T-helper 9 cell (primary cell): ENCODE measurements at regions not wholly inside any gene's neighbourhood (a gene's known extent, or its start where the extent isn't known, plus 50 kb on each side); places are given as distances from the start of the nearest gene placed in this dataset.

Experiments
- DNase-seq: peaks from one replicate; pipeline ENCODE4 v3.0.0-alpha.2; 2020

- no peak for DNase-seq
Measured at GRCh38 chr12:130017591-130018449, 114.0 kb upstream of the TMEM132D start.

- DNase-seq: no peak
Measured at GRCh38 chr12:130018614-130019013, 114.8 kb upstream of the TMEM132D start.

- DNase-seq: no peak
Measured at GRCh38 chr12:130026608-130027176, 122.9 kb upstream of the TMEM132D start.

- no peak for DNase-seq
Measured at GRCh38 chr12:130027798-130028197, 124.0 kb upstream of the TMEM132D start.

GRCh38 chr12:130029151-130029550 is 125.3 kb upstream of the TMEM132D start:
- DNase-seq: no peak

GRCh38 chr12:130031041-130031440 is 127.2 kb upstream of the TMEM132D start:
- DNase-seq: no peak

- DNase-seq: peak; percentile 32
Measured at GRCh38 chr12:130031571-130032189, 127.9 kb upstream of the TMEM132D start.

GRCh38 chr12:130041983-130042812 is 120.1 kb upstream of the FZD10 start:
- DNase-seq: no peak

- DNase-seq: no peak
Measured at GRCh38 chr12:130043685-130044406, 118.4 kb upstream of the FZD10 start.

- DNase-seq: no peak
Measured at GRCh38 chr12:130044991-130045621, 117.2 kb upstream of the FZD10 start.

GRCh38 chr12:130049666-130050065 is 112.6 kb upstream of the FZD10 start:
- DNase-seq: no peak

GRCh38 chr12:130051900-130052299 is 110.4 kb upstream of the FZD10 start:
- no peak for DNase-seq

GRCh38 chr12:130053651-130054069 is 108.6 kb upstream of the FZD10 start:
- DNase-seq: no peak

GRCh38 chr12:130054803-130055202 is 107.5 kb upstream of the FZD10 start:
- no peak for DNase-seq

GRCh38 chr12:130058926-130059472 is 103.3 kb upstream of the FZD10 start:
- no peak for DNase-seq

- no peak for DNase-seq
Measured at GRCh38 chr12:130063866-130064265, 98.4 kb upstream of the FZD10 start.

- no peak for DNase-seq
Measured at GRCh38 chr12:130064999-130065398, 97.3 kb upstream of the FZD10 start.

- no peak for DNase-seq
Measured at GRCh38 chr12:130066742-130067141, 95.5 kb upstream of the FZD10 start.

GRCh38 chr12:130068741-130069140 is 93.5 kb upstream of the FZD10 start:
- DNase-seq: no peak

GRCh38 chr12:130070126-130070611 is 92.1 kb upstream of the FZD10 start:
- DNase-seq: no peak

- DNase-seq: no peak
Measured at GRCh38 chr12:130073721-130074120, 88.5 kb upstream of the FZD10 start.
